ENCODE measurements at regions not wholly inside any gene's neighbourhood (a gene's known extent, or its start where the extent isn't known, plus 50 kb on each side); places are given as distances from the start of the nearest gene placed in this dataset.

DNA sequence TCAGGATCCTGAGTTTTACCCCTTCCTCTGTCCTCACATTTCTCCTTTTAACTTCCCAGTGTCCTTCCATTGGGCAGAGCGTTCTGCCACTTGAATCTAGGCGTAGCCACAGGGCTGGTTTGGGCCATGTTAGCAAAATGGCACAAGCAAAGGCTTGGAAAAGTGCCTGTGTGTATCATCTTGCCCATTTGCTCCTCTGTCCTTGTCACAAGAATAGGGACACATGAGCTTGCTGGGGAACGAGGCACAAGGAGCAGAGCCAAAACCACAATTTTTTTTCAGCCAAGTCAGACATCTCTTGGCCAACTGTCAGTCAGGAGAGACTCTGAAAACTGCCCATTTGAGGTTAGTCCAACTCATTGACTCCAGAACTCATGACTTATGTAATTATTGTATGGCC, 285.2 kb downstream of the ZNF248 start:
- POLR2A ChIA-PET, result no interaction called here
- H3K4me1 ChIP-seq (ENCODE audit: control insufficient read depth, insufficient read depth, low read length), result no peaks in the 10 kb centered on the region
- H3K4me2 ChIP-seq (ENCODE audit: control insufficient read depth, insufficient read depth), result no peak overlapping the region
- RAD21 ChIA-PET (ENCODE audit: unreplicated experiment), result no interaction called here
- DNase-seq (ENCODE audit: low read depth, low spot score) (no peak), ATAC-seq (no peak), FAIRE-seq (no peak)
- H3K9me3 ChIP-seq (replicated peaks; ENCODE audit: control insufficient read depth, insufficient read depth, low read length), result no peaks in the 10 kb centered on the region; the same call in 2 of the 3 replicates
- no TSS peak for BruUV-seq (replicated peaks)
- no peak overlapping the region for H3K4me3 ChIP-seq
- H4K20me1 ChIP-seq (ENCODE audit: control insufficient read depth, insufficient read depth), result no peaks in the 10 kb centered on the region
- H3K79me2 ChIP-seq (ENCODE audit: control insufficient read depth, insufficient read depth, low read length), result no peaks in the 10 kb centered on the region
- H3K27me3 ChIP-seq (replicated peaks in 1 of 2; ENCODE audit: control insufficient read depth in 2 of 2, insufficient read depth in 2 of 2, low read length in 1 of 2), result no peaks in the 10 kb centered on the region
- H2AFZ ChIP-seq (ENCODE audit: control insufficient read depth, low read depth, low read length), result no peak overlapping the region
- CTCF ChIA-PET, result no interaction called here
- H3K9ac ChIP-seq (ENCODE audit: control insufficient read depth, insufficient read depth, low read length), result no peak overlapping the region
- no peaks in the 10 kb centered on the region for H3K36me3 ChIP-seq (ENCODE audit: control insufficient read depth in 2 of 2, insufficient read depth in 2 of 2, low read length in 1 of 2)
- TF ChIP-seq EP300 (IDR thresholded peaks at IDR 0.05; ENCODE audit: borderline replicate concordance in 1 of 2, control insufficient read depth in 1 of 2, low read depth in 2 of 2, low read length in 2 of 2) (no peak), DPF2 (IDR thresholded peaks at IDR 0.05) (no peak), YY1 (IDR thresholded peaks at IDR 0.05; ENCODE audit: low read depth, low read length) (no peak), MTA2 (IDR thresholded peaks at IDR 0.05; ENCODE audit: low read depth) (no peak)
- TF ChIP-seq, protein P1, sequence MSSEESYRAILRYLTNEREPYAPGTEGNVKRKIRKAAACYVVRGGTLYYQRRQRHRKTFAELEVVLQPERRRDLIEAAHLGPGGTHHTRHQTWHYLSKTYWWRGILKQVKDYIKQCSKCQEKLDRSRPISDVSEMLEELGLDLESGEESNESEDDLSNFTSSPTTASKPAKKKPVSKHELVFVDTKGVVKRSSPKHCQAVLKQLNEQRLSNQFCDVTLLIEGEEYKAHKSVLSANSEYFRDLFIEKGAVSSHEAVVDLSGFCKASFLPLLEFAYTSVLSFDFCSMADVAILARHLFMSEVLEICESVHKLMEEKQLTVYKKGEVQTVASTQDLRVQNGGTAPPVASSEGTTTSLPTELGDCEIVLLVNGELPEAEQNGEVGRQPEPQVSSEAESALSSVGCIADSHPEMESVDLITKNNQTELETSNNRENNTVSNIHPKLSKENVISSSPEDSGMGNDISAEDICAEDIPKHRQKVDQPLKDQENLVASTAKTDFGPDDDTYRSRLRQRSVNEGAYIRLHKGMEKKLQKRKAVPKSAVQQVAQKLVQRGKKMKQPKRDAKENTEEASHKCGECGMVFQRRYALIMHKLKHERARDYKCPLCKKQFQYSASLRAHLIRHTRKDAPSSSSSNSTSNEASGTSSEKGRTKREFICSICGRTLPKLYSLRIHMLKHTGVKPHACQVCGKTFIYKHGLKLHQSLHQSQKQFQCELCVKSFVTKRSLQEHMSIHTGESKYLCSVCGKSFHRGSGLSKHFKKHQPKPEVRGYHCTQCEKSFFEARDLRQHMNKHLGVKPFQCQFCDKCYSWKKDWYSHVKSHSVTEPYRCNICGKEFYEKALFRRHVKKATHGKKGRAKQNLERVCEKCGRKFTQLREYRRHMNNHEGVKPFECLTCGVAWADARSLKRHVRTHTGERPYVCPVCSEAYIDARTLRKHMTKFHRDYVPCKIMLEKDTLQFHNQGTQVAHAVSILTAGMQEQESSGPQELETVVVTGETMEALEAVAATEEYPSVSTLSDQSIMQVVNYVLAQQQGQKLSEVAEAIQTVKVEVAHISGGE (CRISPR knock-in tag; IDR thresholded peaks at IDR 0.05), result no peak
- intact Hi-C loops (cut with micrococcal nuclease; ENCODE audit: unreplicated experiment), result no loop called here
- SMC1A ChIA-PET (ENCODE audit: uncharacterized antibody, unreplicated experiment), result no interaction called here
- H3K27ac ChIP-seq (ENCODE audit: control insufficient read depth, insufficient read depth), result no peak overlapping the region
- 6% methylated on average over 3 of the region's 3 CpGs for WGBS (ENCODE audit: insufficient coverage, insufficient replicate concordance, low lambda C conversion rate, missing lambda C conversion rate)
- in situ Hi-C loops (cut with MboI), result no loop called here

DNA sequence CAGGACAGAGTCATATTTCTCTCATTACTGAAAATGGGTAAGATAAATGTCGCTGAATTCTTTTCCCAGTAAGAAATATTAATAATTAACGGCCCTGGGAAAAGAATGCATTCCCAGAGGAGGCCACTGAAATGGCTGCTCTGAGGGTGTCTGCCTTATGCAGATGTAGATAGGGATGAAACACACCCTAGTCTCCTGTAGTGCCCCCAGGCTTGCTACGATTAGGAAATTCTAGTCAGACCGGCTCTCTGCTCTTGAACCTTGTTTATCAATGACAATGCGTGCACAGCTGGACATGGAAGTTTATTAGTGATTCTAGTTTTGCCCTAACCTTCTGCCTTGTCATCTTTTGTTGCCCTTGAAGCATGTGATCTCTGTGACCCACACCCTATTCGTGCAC, 291.1 kb downstream of the ZNF248 start:
- WGBS (ENCODE audit: insufficient coverage, insufficient replicate concordance, low lambda C conversion rate, missing lambda C conversion rate), result 24% methylated on average over 6 of the region's 6 CpGs
- ChIA-PET SMC1A (ENCODE audit: uncharacterized antibody, unreplicated experiment) (no interaction called here), POLR2A (no interaction called here)

More for the DNA sequence above, 291.1 kb downstream of the ZNF248 start:
- ChIA-PET CTCF (no interaction called here), RAD21 (ENCODE audit: unreplicated experiment) (no interaction called here)
- Histone ChIP-seq H3K9ac (ENCODE audit: control insufficient read depth, insufficient read depth, low read length) (no peak overlapping the region), H2AFZ (ENCODE audit: control insufficient read depth, low read depth, low read length) (no peak overlapping the region), H3K9me3 (replicated peaks; ENCODE audit: control insufficient read depth, insufficient read depth, low read length) (no peaks in the 10 kb centered on the region; the same call in 2 of the 3 replicates), H3K79me2 (ENCODE audit: control insufficient read depth, insufficient read depth, low read length) (no peaks in the 10 kb centered on the region), H3K27ac (ENCODE audit: control insufficient read depth, insufficient read depth) (no peak overlapping the region), H3K27me3 (replicated peaks in 1 of 2; ENCODE audit: control insufficient read depth in 2 of 2, insufficient read depth in 2 of 2, low read length in 1 of 2) (no peaks in the 10 kb centered on the region), H3K4me3 (no peak overlapping the region), H3K4me2 (ENCODE audit: control insufficient read depth, insufficient read depth) (no peak overlapping the region), H3K36me3 (ENCODE audit: control insufficient read depth in 2 of 2, insufficient read depth in 2 of 2, low read length in 1 of 2) (no peaks in the 10 kb centered on the region), H4K20me1 (ENCODE audit: control insufficient read depth, insufficient read depth) (no peaks in the 10 kb centered on the region), H3K4me1 (ENCODE audit: control insufficient read depth, insufficient read depth, low read length) (no peaks in the 10 kb centered on the region)
- FAIRE-seq (no peak), DNase-seq (ENCODE audit: low read depth, low spot score) (no peak), ATAC-seq (no peak)
- no TSS peak for BruUV-seq (replicated peaks)
- intact Hi-C loops (cut with micrococcal nuclease; ENCODE audit: unreplicated experiment) (no loop called here), in situ Hi-C loops (cut with MboI) (no loop called here)
- TF ChIP-seq TARDBP (IDR thresholded peaks at IDR 0.05; ENCODE audit: borderline replicate concordance), result no peak

Measured in GM12878 (cell line).